ENCODE measurements at regions not wholly inside any gene's neighbourhood (a gene's known extent, or its start where the extent isn't known, plus 50 kb on each side); places are given as distances from the start of the nearest gene placed in this dataset.

DNA sequence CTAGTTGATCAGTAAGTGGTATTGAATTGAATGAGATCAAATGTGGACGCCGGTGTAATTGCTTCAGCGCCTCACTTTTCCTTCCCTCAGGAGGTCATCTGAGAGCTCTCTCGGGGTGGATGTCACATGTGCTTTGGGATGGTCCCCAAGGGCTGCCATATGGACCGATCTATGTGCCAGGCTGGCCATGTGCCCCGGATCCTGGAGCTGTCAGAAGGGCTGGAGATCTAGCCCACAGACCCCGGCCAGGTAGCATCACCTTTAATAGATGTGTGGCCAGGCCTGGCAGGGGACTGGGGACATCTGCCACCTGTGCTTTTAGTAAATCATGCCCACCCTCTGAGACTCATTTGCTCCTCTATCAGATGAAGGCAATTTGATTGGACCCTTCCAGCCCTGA is 95.3 kb upstream of the CRHR1 start:
- Mint-ChIP-seq H3K27ac (no peak overlapping the region), H3K9me3 (ENCODE audit: insufficient read depth) (no peaks in the 10 kb centered on the region), H3K27me3 (peaks cover 50% of the 10 kb centered on the region), H3K4me1 (no peaks in the 10 kb centered on the region), H3K4me3 (no peak overlapping the region)
- Histone ChIP-seq H2AFZ (ENCODE audit: insufficient read depth, low read depth, low read length, poor library complexity, severe bottlenecking) (no peak overlapping the region), H3K9ac (ENCODE audit: low read length) (no peak overlapping the region), H3K4me3 (ENCODE audit: control extremely low read depth in 1 of 5, extremely low read depth in 1 of 5, insufficient read depth in 1 of 5, low read depth in 2 of 5, low read length in 4 of 5) (no peak overlapping the region), H4K20me1 (ENCODE audit: control insufficient read depth, insufficient read depth, low read length, poor library complexity, severe bottlenecking) (no peaks in the 10 kb centered on the region), H3K27me3 (replicated peaks in 1 of 4; ENCODE audit: control extremely low read depth in 1 of 4, control insufficient read depth in 3 of 4, insufficient read depth in 4 of 4, low read length in 3 of 4) (peaks cover 0 to 14% (median 6%) of the 10 kb centered on the region in 4 experiments), H3K36me3 (replicated peaks in 1 of 2; ENCODE audit: control extremely low read depth in 1 of 2, control insufficient read depth in 1 of 2, extremely low read depth in 1 of 2, insufficient read depth in 2 of 2, low read length in 1 of 2) (no peaks in the 10 kb centered on the region), H3K4me2 (replicated peaks; ENCODE audit: low read depth, low read length, poor library complexity, severe bottlenecking) (no peak overlapping the region), H3K4me1 (ENCODE audit: control insufficient read depth in 2 of 2, insufficient read depth in 2 of 2, low read length in 2 of 2) (no peaks in the 10 kb centered on the region), H3K79me2 (ENCODE audit: control insufficient read depth, insufficient read depth, low read length) (no peaks in the 10 kb centered on the region), H3K27ac (ENCODE audit: low read length in 2 of 2) (no peak overlapping the region), H3K9me3 (ENCODE audit: control extremely low read depth in 1 of 3, control insufficient read depth in 2 of 3, insufficient read depth in 1 of 3, low read length in 2 of 3) (no peaks in the 10 kb centered on the region)
- ChIA-PET POLR2A (no interaction called here), CTCF (no interaction called here)
- intact Hi-C loops (cut with micrococcal nuclease) = no loop called here
- TF ChIP-seq EZH2 (IDR thresholded peaks at IDR 0.05; ENCODE audit: borderline replicate concordance, insufficient read depth, low read depth, low read length, poor library complexity, severe bottlenecking) = no peak
- TF ChIP-seq, protein P1, sequence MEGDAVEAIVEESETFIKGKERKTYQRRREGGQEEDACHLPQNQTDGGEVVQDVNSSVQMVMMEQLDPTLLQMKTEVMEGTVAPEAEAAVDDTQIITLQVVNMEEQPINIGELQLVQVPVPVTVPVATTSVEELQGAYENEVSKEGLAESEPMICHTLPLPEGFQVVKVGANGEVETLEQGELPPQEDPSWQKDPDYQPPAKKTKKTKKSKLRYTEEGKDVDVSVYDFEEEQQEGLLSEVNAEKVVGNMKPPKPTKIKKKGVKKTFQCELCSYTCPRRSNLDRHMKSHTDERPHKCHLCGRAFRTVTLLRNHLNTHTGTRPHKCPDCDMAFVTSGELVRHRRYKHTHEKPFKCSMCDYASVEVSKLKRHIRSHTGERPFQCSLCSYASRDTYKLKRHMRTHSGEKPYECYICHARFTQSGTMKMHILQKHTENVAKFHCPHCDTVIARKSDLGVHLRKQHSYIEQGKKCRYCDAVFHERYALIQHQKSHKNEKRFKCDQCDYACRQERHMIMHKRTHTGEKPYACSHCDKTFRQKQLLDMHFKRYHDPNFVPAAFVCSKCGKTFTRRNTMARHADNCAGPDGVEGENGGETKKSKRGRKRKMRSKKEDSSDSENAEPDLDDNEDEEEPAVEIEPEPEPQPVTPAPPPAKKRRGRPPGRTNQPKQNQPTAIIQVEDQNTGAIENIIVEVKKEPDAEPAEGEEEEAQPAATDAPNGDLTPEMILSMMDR (IDR thresholded peaks at IDR 0.05) = no peak
- ATAC-seq (ENCODE audit: low read depth) = no peak
- no peak for DNase-seq
- 91% methylated on average over 7 of the region's 7 CpGs for WGBS (ENCODE audit: insufficient coverage)

GRCh38 chr17:45689451-45689850 is 94.7 kb upstream of the CRHR1 start:
- 100% methylated on average over 2 of the region's 6 CpGs for WGBS (ENCODE audit: insufficient coverage)
- peaks cover 47% of the 10 kb centered on the region for H3K27me3 Mint-ChIP-seq
- Histone ChIP-seq H3K79me2 (ENCODE audit: control insufficient read depth, insufficient read depth, low read length) (no peaks in the 10 kb centered on the region), H3K4me3 (ENCODE audit: control extremely low read depth in 1 of 5, extremely low read depth in 1 of 5, insufficient read depth in 1 of 5, low read depth in 2 of 5, low read length in 4 of 5) (no peak overlapping the region), H3K36me3 (replicated peaks in 1 of 2; ENCODE audit: control extremely low read depth in 1 of 2, control insufficient read depth in 1 of 2, extremely low read depth in 1 of 2, insufficient read depth in 2 of 2, low read length in 1 of 2) (no peaks in the 10 kb centered on the region), H2AFZ (ENCODE audit: insufficient read depth, low read depth, low read length, poor library complexity, severe bottlenecking) (no peak overlapping the region), H3K9me3 (ENCODE audit: control extremely low read depth in 1 of 3, control insufficient read depth in 2 of 3, insufficient read depth in 1 of 3, low read length in 2 of 3) (no peaks in the 10 kb centered on the region), H3K27ac (ENCODE audit: low read length in 2 of 2) (no peak overlapping the region), H3K4me2 (replicated peaks; ENCODE audit: low read depth, low read length, poor library complexity, severe bottlenecking) (no peak overlapping the region), H3K27me3 (replicated peaks in 1 of 4; ENCODE audit: control extremely low read depth in 1 of 4, control insufficient read depth in 3 of 4, insufficient read depth in 4 of 4, low read length in 3 of 4) (peaks cover 0 to 16% (median 6%) of the 10 kb centered on the region in 4 experiments), H3K9ac (ENCODE audit: low read length) (no peak overlapping the region), H3K4me1 (ENCODE audit: control insufficient read depth in 2 of 2, insufficient read depth in 2 of 2, low read length in 2 of 2) (no peaks in the 10 kb centered on the region), H4K20me1 (ENCODE audit: control insufficient read depth, insufficient read depth, low read length, poor library complexity, severe bottlenecking) (no peaks in the 10 kb centered on the region)
- POLR2A ChIA-PET = no interaction called here
- CTCF ChIA-PET = no interaction called here
- H3K4me1 Mint-ChIP-seq = no peaks in the 10 kb centered on the region
- intact Hi-C loops (cut with micrococcal nuclease) = no loop called here
- no peak overlapping the region for H3K4me3 Mint-ChIP-seq
- TF ChIP-seq EZH2 (IDR thresholded peaks at IDR 0.05; ENCODE audit: borderline replicate concordance, insufficient read depth, low read depth, low read length, poor library complexity, severe bottlenecking) = no peak
- TF ChIP-seq, protein P1 (IDR thresholded peaks at IDR 0.05) = no peak
- no peaks in the 10 kb centered on the region for H3K9me3 Mint-ChIP-seq (ENCODE audit: insufficient read depth)
- no peak for DNase-seq
- no peak overlapping the region for H3K27ac Mint-ChIP-seq
- no peak for ATAC-seq (ENCODE audit: low read depth)
